ENCODE measurements at regions not wholly inside any gene's neighbourhood (a gene's known extent, or its start where the extent isn't known, plus 50 kb on each side); places are given as distances from the start of the nearest gene placed in this dataset.

- Histone ChIP-seq H3K4me1 (ENCODE audit: control insufficient read depth in 1 of 2, insufficient read depth in 2 of 2, low read depth in 1 of 2, low read length in 1 of 2) (no peaks in the 10 kb centered on the region), H4K20me1 (ENCODE audit: insufficient read depth) (no peaks in the 10 kb centered on the region), H3K27me3 (ENCODE audit: insufficient read depth) (peaks cover 32% of the 10 kb centered on the region), H3K79me2 (ENCODE audit: insufficient read depth) (no peaks in the 10 kb centered on the region), H3K27ac (ENCODE audit: low read depth in 2 of 2, low read length in 1 of 2) (peak overlapping the region in 1 of 2 experiments; percentile 46; a peak in 2 of 4 replicates), H3F3A (replicated peaks; ENCODE audit: insufficient read depth) (peaks cover 10% of the 10 kb centered on the region), H3K9me3 (no peaks in the 10 kb centered on the region), H3K36me3 (replicated peaks in 1 of 2; ENCODE audit: control insufficient read depth in 1 of 2, insufficient read depth in 2 of 2, low read length in 1 of 2) (no peaks in the 10 kb centered on the region), H3K9ac (no peak overlapping the region), H3K9me2 (no peaks in the 10 kb centered on the region), H3K4me3 (ENCODE audit: low read depth in 2 of 2, low read length in 1 of 2) (peak overlapping the region in 1 of 2 experiments; percentile 10; a peak in 1 of 4 replicates), H2AFZ (ENCODE audit: low read depth) (peak overlapping the region; percentile 77), H3K4me2 (peak overlapping the region; percentile 72; the same call in 1 of the 2 replicates)
- POLR2A ChIA-PET = no interaction called here
- TF ChIP-seq SIN3A (IDR thresholded peaks at IDR 0.05; ENCODE audit: borderline replicate concordance, low read depth, low read length) (peak; percentile 66; the same call in 1 of the 2 replicates), NFIC (IDR thresholded peaks at IDR 0.05; ENCODE audit: borderline replicate concordance) (peak; percentile 92), CHD2 (IDR thresholded peaks at IDR 0.05; ENCODE audit: low read length, partially characterized antibody) (no peak), TEAD4 (IDR thresholded peaks at IDR 0.05; ENCODE audit: borderline replicate concordance, insufficient read depth) (0 out of 2 replicates have a peak, but pooled peaks have one; percentile 29), RXRA (IDR thresholded peaks at IDR 0.05; ENCODE audit: borderline replicate concordance, low read depth) (no peak), PBX3 (IDR thresholded peaks at IDR 0.05) (peak; percentile 90), TCF12 (IDR thresholded peaks at IDR 0.05) (peak; percentile 95), EP300 (IDR thresholded peaks at IDR 0.05; ENCODE audit: borderline replicate concordance in 1 of 2, low read depth in 1 of 2, low read length in 1 of 2) (peak in 1 of 2 experiments; percentile 75; a peak in 1 of 4 replicates), MXI1 (IDR thresholded peaks at IDR 0.05; ENCODE audit: low read depth, low read length) (no peak), POLR2AphosphoS5 (IDR thresholded peaks at IDR 0.05; ENCODE audit: low read depth, low read length) (peak; percentile 17; the same call in 1 of the 2 replicates), FOSL2 (IDR thresholded peaks at IDR 0.05; ENCODE audit: borderline replicate concordance, low read depth) (peak; percentile 88), SMC3 (IDR thresholded peaks at IDR 0.05; ENCODE audit: low read depth, low read length) (no peak), JUND (IDR thresholded peaks at IDR 0.05) (peak; percentile 69)
- TF ChIP-seq, protein P1, sequence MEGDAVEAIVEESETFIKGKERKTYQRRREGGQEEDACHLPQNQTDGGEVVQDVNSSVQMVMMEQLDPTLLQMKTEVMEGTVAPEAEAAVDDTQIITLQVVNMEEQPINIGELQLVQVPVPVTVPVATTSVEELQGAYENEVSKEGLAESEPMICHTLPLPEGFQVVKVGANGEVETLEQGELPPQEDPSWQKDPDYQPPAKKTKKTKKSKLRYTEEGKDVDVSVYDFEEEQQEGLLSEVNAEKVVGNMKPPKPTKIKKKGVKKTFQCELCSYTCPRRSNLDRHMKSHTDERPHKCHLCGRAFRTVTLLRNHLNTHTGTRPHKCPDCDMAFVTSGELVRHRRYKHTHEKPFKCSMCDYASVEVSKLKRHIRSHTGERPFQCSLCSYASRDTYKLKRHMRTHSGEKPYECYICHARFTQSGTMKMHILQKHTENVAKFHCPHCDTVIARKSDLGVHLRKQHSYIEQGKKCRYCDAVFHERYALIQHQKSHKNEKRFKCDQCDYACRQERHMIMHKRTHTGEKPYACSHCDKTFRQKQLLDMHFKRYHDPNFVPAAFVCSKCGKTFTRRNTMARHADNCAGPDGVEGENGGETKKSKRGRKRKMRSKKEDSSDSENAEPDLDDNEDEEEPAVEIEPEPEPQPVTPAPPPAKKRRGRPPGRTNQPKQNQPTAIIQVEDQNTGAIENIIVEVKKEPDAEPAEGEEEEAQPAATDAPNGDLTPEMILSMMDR (IDR thresholded peaks at IDR 0.05) = no peak
- TF ChIP-seq, protein P2, sequence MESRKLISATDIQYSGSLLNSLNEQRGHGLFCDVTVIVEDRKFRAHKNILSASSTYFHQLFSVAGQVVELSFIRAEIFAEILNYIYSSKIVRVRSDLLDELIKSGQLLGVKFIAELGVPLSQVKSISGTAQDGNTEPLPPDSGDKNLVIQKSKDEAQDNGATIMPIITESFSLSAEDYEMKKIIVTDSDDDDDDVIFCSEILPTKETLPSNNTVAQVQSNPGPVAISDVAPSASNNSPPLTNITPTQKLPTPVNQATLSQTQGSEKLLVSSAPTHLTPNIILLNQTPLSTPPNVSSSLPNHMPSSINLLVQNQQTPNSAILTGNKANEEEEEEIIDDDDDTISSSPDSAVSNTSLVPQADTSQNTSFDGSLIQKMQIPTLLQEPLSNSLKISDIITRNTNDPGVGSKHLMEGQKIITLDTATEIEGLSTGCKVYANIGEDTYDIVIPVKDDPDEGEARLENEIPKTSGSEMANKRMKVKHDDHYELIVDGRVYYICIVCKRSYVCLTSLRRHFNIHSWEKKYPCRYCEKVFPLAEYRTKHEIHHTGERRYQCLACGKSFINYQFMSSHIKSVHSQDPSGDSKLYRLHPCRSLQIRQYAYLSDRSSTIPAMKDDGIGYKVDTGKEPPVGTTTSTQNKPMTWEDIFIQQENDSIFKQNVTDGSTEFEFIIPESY (IDR thresholded peaks at IDR 0.05; ENCODE audit: borderline replicate concordance, low read depth) = no peak
- TF ChIP-seq, protein P3, sequence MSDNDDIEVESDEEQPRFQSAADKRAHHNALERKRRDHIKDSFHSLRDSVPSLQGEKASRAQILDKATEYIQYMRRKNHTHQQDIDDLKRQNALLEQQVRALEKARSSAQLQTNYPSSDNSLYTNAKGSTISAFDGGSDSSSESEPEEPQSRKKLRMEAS (IDR thresholded peaks at IDR 0.05; ENCODE audit: low read depth) = no peak; the same call in 1 of the 2 replicates
- CTCF ChIA-PET = no interaction called here
- no peak for DNase-seq
- WGBS (ENCODE audit: low lambda C conversion rate) = 6% methylated on average over 8 of the region's 8 CpGs
Measured at GRCh38 chr19:13691569-13692435, 72.5 kb upstream of the MRI1 start.

Data from SK-N-SH (cell line).